ENCODE measurements at regions not wholly inside any gene's neighbourhood (a gene's known extent, or its start where the extent isn't known, plus 50 kb on each side); places are given as distances from the start of the nearest gene placed in this dataset.
"Not testable (repeated sequence)": the region's sequence is repeated elsewhere in the genome, so short reads cannot be mapped to it uniquely, and the experiment has no call there.

- 93% methylated on average over 3 of the region's 3 CpGs for WGBS
- DNase-seq (ENCODE audit: low read depth in 6 of 9, low spot score in 9 of 9): no peak
- Histone ChIP-seq H3K27ac (ENCODE audit: low read depth in 1 of 2, low read length in 1 of 2) (no peak overlapping the region), H3K27me3 (ENCODE audit: control insufficient read depth in 2 of 2, insufficient read depth in 1 of 2, low read length in 1 of 2) (no peaks in the 10 kb centered on the region), H3K36me3 (ENCODE audit: control insufficient read depth in 2 of 2, insufficient read depth in 2 of 2, low read length in 1 of 2) (no peaks in the 10 kb centered on the region), H3K4me3 (ENCODE audit: low read length in 2 of 2) (no peak overlapping the region), H3K9me3 (ENCODE audit: control insufficient read depth in 2 of 2, insufficient read depth in 1 of 2, low read length in 1 of 2) (no peaks in the 10 kb centered on the region), H3K4me1 (ENCODE audit: control insufficient read depth in 2 of 2, insufficient read depth in 2 of 2, low read length in 2 of 2) (no peaks in the 10 kb centered on the region)
These were observed 584.0 kb downstream of the ADGRL2 start for GRCh38 chr1:82384776-82385175.

GRCh38 chr1:82377201-82377884, 576.6 kb downstream of the ADGRL2 start:
- Histone ChIP-seq H3K4me3 (ENCODE audit: low read length in 2 of 2) (no peak overlapping the region), H3K36me3 (ENCODE audit: control insufficient read depth in 2 of 2, insufficient read depth in 2 of 2, low read length in 1 of 2) (no peaks in the 10 kb centered on the region), H3K27ac (ENCODE audit: low read depth in 1 of 2, low read length in 1 of 2) (no peak overlapping the region), H3K9me3 (ENCODE audit: control insufficient read depth in 2 of 2, insufficient read depth in 1 of 2, low read length in 1 of 2) (no peaks in the 10 kb centered on the region), H3K27me3 (ENCODE audit: control insufficient read depth in 2 of 2, insufficient read depth in 1 of 2, low read length in 1 of 2) (no peaks in the 10 kb centered on the region), H3K4me1 (ENCODE audit: control insufficient read depth in 2 of 2, insufficient read depth in 2 of 2, low read length in 2 of 2) (no peaks in the 10 kb centered on the region)
- no peak for DNase-seq (ENCODE audit: low read depth in 6 of 9, low spot score in 9 of 9)
- 90% methylated on average over 5 of the region's 5 CpGs for WGBS

- Histone ChIP-seq H3K4me1 (ENCODE audit: control insufficient read depth in 2 of 2, insufficient read depth in 2 of 2, low read length in 2 of 2) (no peaks in the 10 kb centered on the region), H3K27ac (ENCODE audit: low read depth in 1 of 2, low read length in 1 of 2) (no peak overlapping the region), H3K27me3 (ENCODE audit: control insufficient read depth in 2 of 2, insufficient read depth in 1 of 2, low read length in 1 of 2) (no peaks in the 10 kb centered on the region), H3K36me3 (ENCODE audit: control insufficient read depth in 2 of 2, insufficient read depth in 2 of 2, low read length in 1 of 2) (no peaks in the 10 kb centered on the region), H3K4me3 (ENCODE audit: low read length in 2 of 2) (no peak overlapping the region), H3K9me3 (ENCODE audit: control insufficient read depth in 2 of 2, insufficient read depth in 1 of 2, low read length in 1 of 2) (no peaks in the 10 kb centered on the region)
- no peak for DNase-seq (ENCODE audit: low read depth in 6 of 9, low spot score in 9 of 9)
- WGBS: 98% methylated on average over 2 of the region's 2 CpGs
These were observed 573.0 kb downstream of the ADGRL2 start for GRCh38 chr1:82373710-82374109.

GRCh38 chr1:82371844-82372498, 571.2 kb downstream of the ADGRL2 start:
- Histone ChIP-seq H3K36me3 (ENCODE audit: control insufficient read depth in 2 of 2, insufficient read depth in 2 of 2, low read length in 1 of 2) (no peaks in the 10 kb centered on the region), H3K27ac (ENCODE audit: low read depth in 1 of 2, low read length in 1 of 2) (no peak overlapping the region), H3K4me1 (ENCODE audit: control insufficient read depth in 2 of 2, insufficient read depth in 2 of 2, low read length in 2 of 2) (no peaks in the 10 kb centered on the region), H3K27me3 (ENCODE audit: control insufficient read depth in 2 of 2, insufficient read depth in 1 of 2, low read length in 1 of 2) (no peaks in the 10 kb centered on the region), H3K4me3 (ENCODE audit: low read length in 2 of 2) (no peak overlapping the region), H3K9me3 (ENCODE audit: control insufficient read depth in 2 of 2, insufficient read depth in 1 of 2, low read length in 1 of 2) (no peaks in the 10 kb centered on the region)
- WGBS: 90% methylated on average over 3 of the region's 3 CpGs
- DNase-seq (ENCODE audit: low read depth in 6 of 9, low spot score in 9 of 9): no peak

- no peak overlapping the region for H3K27ac ChIP-seq (ENCODE audit: low read depth in 1 of 2, low read length in 1 of 2)
- H3K4me3 ChIP-seq (ENCODE audit: low read length in 2 of 2): no peak overlapping the region
- no peaks in the 10 kb centered on the region for H3K27me3 ChIP-seq (ENCODE audit: control insufficient read depth in 2 of 2, insufficient read depth in 1 of 2, low read length in 1 of 2)
- no peaks in the 10 kb centered on the region for H3K9me3 ChIP-seq (ENCODE audit: control insufficient read depth in 2 of 2, insufficient read depth in 1 of 2, low read length in 1 of 2)
- 94% methylated on average over 2 of the region's 2 CpGs for WGBS
- no peak for DNase-seq (ENCODE audit: low read depth in 6 of 9, low spot score in 9 of 9)
- H3K4me1 ChIP-seq (ENCODE audit: control insufficient read depth in 2 of 2, insufficient read depth in 2 of 2, low read length in 2 of 2): no peaks in the 10 kb centered on the region
- no peaks in the 10 kb centered on the region for H3K36me3 ChIP-seq (ENCODE audit: control insufficient read depth in 2 of 2, insufficient read depth in 2 of 2, low read length in 1 of 2)
These were observed 566.7 kb downstream of the ADGRL2 start for GRCh38 chr1:82367456-82367855.

- no peaks in the 10 kb centered on the region for H3K36me3 ChIP-seq (ENCODE audit: control insufficient read depth in 2 of 2, insufficient read depth in 2 of 2, low read length in 1 of 2)
- H3K27ac ChIP-seq (ENCODE audit: low read depth in 1 of 2, low read length in 1 of 2): no peak overlapping the region
- H3K4me3 ChIP-seq (ENCODE audit: low read length in 2 of 2): no peak overlapping the region
- WGBS: 92% methylated on average over 2 of the region's 2 CpGs
- H3K9me3 ChIP-seq (ENCODE audit: control insufficient read depth in 2 of 2, insufficient read depth in 1 of 2, low read length in 1 of 2): no peaks in the 10 kb centered on the region
- H3K27me3 ChIP-seq (ENCODE audit: control insufficient read depth in 2 of 2, insufficient read depth in 1 of 2, low read length in 1 of 2): no peaks in the 10 kb centered on the region
- no peak for DNase-seq (ENCODE audit: low read depth in 6 of 9, low spot score in 9 of 9)
- no peaks in the 10 kb centered on the region for H3K4me1 ChIP-seq (ENCODE audit: control insufficient read depth in 2 of 2, insufficient read depth in 2 of 2, low read length in 2 of 2)
These were observed 566.0 kb downstream of the ADGRL2 start for GRCh38 chr1:82366689-82367088.

GRCh38 chr1:82359541-82359940, 558.8 kb downstream of the ADGRL2 start:
- not testable (repeated sequence) for H3K27ac ChIP-seq (ENCODE audit: low read depth in 1 of 2, low read length in 1 of 2); H3K36me3 ChIP-seq (ENCODE audit: control insufficient read depth in 2 of 2, insufficient read depth in 2 of 2, low read length in 1 of 2); DNase-seq (ENCODE audit: low read depth in 6 of 9, low spot score in 9 of 9); H3K9me3 ChIP-seq (ENCODE audit: control insufficient read depth in 2 of 2, insufficient read depth in 1 of 2, low read length in 1 of 2); H3K4me1 ChIP-seq (ENCODE audit: control insufficient read depth in 2 of 2, insufficient read depth in 2 of 2, low read length in 2 of 2); H3K27me3 ChIP-seq (ENCODE audit: control insufficient read depth in 2 of 2, insufficient read depth in 1 of 2, low read length in 1 of 2); H3K4me3 ChIP-seq (ENCODE audit: low read length in 2 of 2)
- WGBS: 77% methylated on average over 5 of the region's 5 CpGs

GRCh38 chr1:82358706-82359105, 558.0 kb downstream of the ADGRL2 start:
- not testable (repeated sequence) for H3K4me1 ChIP-seq (ENCODE audit: control insufficient read depth in 2 of 2, insufficient read depth in 2 of 2, low read length in 2 of 2); H3K36me3 ChIP-seq (ENCODE audit: control insufficient read depth in 2 of 2, insufficient read depth in 2 of 2, low read length in 1 of 2); H3K27ac ChIP-seq (ENCODE audit: low read depth in 1 of 2, low read length in 1 of 2); H3K9me3 ChIP-seq (ENCODE audit: control insufficient read depth in 2 of 2, insufficient read depth in 1 of 2, low read length in 1 of 2); H3K4me3 ChIP-seq (ENCODE audit: low read length in 2 of 2); DNase-seq (ENCODE audit: low read depth in 6 of 9, low spot score in 9 of 9); H3K27me3 ChIP-seq (ENCODE audit: control insufficient read depth in 2 of 2, insufficient read depth in 1 of 2, low read length in 1 of 2)
- 72% methylated on average over 4 of the region's 4 CpGs for WGBS

- WGBS: 93% methylated on average over 5 of the region's 5 CpGs
- DNase-seq (ENCODE audit: low read depth in 6 of 9, low spot score in 9 of 9); H3K27me3 ChIP-seq (ENCODE audit: control insufficient read depth in 2 of 2, insufficient read depth in 1 of 2, low read length in 1 of 2); H3K4me1 ChIP-seq (ENCODE audit: control insufficient read depth in 2 of 2, insufficient read depth in 2 of 2, low read length in 2 of 2); H3K36me3 ChIP-seq (ENCODE audit: control insufficient read depth in 2 of 2, insufficient read depth in 2 of 2, low read length in 1 of 2); H3K9me3 ChIP-seq (ENCODE audit: control insufficient read depth in 2 of 2, insufficient read depth in 1 of 2, low read length in 1 of 2); H3K27ac ChIP-seq (ENCODE audit: low read depth in 1 of 2, low read length in 1 of 2); H3K4me3 ChIP-seq (ENCODE audit: low read length in 2 of 2): not testable (repeated sequence)
These were observed 553.8 kb downstream of the ADGRL2 start for GRCh38 chr1:82354546-82354945.
